ENCODE measurements at regions not wholly inside any gene's neighbourhood (a gene's known extent, or its start where the extent isn't known, plus 50 kb on each side); places are given as distances from the start of the nearest gene placed in this dataset.
A peak's percentile ranks its signal among the peaks of the same experiment; 100 is the strongest.

DNA sequence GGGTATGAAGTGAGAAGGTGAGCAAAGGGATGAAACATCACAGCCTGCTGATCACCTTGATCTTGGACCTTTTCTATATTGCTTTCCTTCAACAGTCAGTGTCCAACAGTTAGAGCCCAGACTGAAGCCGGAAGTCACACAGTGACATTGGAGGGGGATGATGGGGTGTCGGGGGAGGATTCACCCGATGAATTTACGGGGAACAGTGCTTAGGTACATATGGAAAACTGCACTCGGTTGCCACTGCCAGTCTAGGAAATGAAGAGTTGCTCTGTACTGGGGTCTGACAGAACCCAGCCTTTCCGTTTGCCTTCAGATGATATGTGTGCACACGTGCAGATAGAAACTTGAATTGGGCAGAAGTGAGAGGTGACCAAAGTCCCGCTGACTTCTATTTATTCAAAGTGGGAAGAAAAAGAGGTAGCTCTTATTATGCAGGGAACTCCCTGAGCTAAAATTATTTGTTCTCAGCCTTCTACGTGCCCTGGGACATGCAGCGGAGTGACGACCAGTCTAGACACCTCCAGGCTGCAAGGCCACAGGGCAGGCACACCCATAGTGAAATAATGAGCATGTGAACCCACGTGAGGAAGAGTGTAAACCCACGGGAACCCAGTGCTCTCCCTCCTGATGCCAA, 107.2 kb upstream of the INHBA start:
- Histone ChIP-seq H3K36me3 (ENCODE audit: control insufficient read depth in 2 of 3, insufficient read depth in 3 of 3, low read length in 3 of 3) (no peaks in the 10 kb centered on the region), H3K27ac (ENCODE audit: low read depth, low read length) (no peak overlapping the region), H3K27me3 (ENCODE audit: control insufficient read depth in 2 of 2, insufficient read depth in 2 of 2, low read length in 2 of 2) (no peaks in the 10 kb centered on the region), H3K4me1 (ENCODE audit: control insufficient read depth in 2 of 2, insufficient read depth in 2 of 2, low read length in 2 of 2) (no peaks in the 10 kb centered on the region), H3K4me3 (ENCODE audit: low read length) (no peak overlapping the region), H3K9me3 (ENCODE audit: control insufficient read depth in 2 of 3, low read length in 3 of 3) (no peaks in the 10 kb centered on the region)
- Mint-ChIP-seq H3K9me3 (peaks cover 0 to 5% (median 0%) of the 10 kb centered on the region in 11 donors), H3K27ac (no peak overlapping the region), H3K4me3 (no peak overlapping the region), H3K4me1 (peaks cover 0 to 11% (median 0%) of the 10 kb centered on the region in 7 donors), H3K36me3 (no peaks in the 10 kb centered on the region), H3K27me3 (peaks cover 0 to 7% (median 0%) of the 10 kb centered on the region in 5 donors)
- POLR2A ChIA-PET = no interaction called here
- CTCF ChIA-PET = no interaction called here
- ATAC-seq (peak; percentile 44), DNase-seq (no peak)
- intact Hi-C loops (cut with micrococcal nuclease) = no loop called here

DNA sequence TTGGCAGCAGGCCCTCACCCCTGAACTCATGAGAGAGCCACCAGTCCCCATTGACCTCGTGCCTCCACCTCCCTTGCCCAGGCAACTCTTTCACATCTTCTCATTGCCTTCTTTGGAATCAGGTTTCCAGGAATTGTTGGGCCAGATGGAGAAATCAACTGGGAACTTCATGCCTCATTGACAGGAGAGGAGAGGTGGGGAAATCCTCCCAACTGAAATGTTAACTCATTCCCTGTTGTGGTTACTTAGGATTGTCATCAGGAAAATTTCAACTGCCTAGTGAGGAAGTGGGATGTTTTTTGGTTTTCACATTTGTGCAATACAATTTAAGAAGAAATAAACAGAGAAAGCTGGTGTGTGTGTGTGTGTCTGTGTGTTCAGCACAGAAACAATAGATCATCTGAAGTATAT, 106.6 kb upstream of the INHBA start:
- H3K27me3 Mint-ChIP-seq = peaks cover 0 to 2% (median 0%) of the 10 kb centered on the region in 5 donors
- H3K9me3 ChIP-seq (ENCODE audit: control insufficient read depth in 2 of 3, low read length in 3 of 3) = no peaks in the 10 kb centered on the region
- no peak overlapping the region for H3K27ac Mint-ChIP-seq
- H3K36me3 ChIP-seq (ENCODE audit: control insufficient read depth in 2 of 3, insufficient read depth in 3 of 3, low read length in 3 of 3) = no peaks in the 10 kb centered on the region
- DNase-seq (no peak), ATAC-seq (no peak)
- H3K27ac ChIP-seq (ENCODE audit: low read depth, low read length) = no peak overlapping the region
- no peak overlapping the region for H3K4me3 Mint-ChIP-seq
- intact Hi-C loops (cut with micrococcal nuclease) = no loop called here
- POLR2A ChIA-PET = no interaction called here
- H3K36me3 Mint-ChIP-seq = no peaks in the 10 kb centered on the region
- peaks cover 0 to 5% (median 0%) of the 10 kb centered on the region in 11 donors for H3K9me3 Mint-ChIP-seq
- no peak overlapping the region for H3K4me3 ChIP-seq (ENCODE audit: low read length)
- CTCF ChIA-PET = no interaction called here
- no peaks in the 10 kb centered on the region for H3K4me1 ChIP-seq (ENCODE audit: control insufficient read depth in 2 of 2, insufficient read depth in 2 of 2, low read length in 2 of 2)
- H3K4me1 Mint-ChIP-seq = peaks cover 0 to 6% (median 0%) of the 10 kb centered on the region in 7 donors
- H3K27me3 ChIP-seq (ENCODE audit: control insufficient read depth in 2 of 2, insufficient read depth in 2 of 2, low read length in 2 of 2) = no peaks in the 10 kb centered on the region

DNA sequence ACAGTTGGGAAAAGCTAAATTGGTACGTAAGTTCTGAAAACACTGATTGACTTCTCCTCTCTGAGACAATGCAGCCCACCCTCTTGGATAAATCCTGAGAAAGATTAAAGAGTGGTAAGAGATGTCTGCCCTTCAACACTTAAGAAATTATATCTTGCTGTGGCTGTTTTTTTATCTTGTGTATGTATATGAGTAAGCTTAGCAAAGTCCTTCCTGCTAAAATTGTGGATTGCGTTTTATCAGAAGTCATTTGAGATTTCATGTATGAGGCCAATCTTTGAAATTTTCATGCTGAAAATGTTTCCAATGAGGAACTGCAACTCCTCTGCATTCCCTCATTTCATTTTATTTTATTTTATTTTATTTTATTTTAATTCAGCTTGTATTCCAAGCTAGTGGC, 106.2 kb upstream of the INHBA start:
- no peaks in the 10 kb centered on the region for H3K36me3 Mint-ChIP-seq
- intact Hi-C loops (cut with micrococcal nuclease) = no loop called here
- CTCF ChIA-PET = no interaction called here

DNA sequence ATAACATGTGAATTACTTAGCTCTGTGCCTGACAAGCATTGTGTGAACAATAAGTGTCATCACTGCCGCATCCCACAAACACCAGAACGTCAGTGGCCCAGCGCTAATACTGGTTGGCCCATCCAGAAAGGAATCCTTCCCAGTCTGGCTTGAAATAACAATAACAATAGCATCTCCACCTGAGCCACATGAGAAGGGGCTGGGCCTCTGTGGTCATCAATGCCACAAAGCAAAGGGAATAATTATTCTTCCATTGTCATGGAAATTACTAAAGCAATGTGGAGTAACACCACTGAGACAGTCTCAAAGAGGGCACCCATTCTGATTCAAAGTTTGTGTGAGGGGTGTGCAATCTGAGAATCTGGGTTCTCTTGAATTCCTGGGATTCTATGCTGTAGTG, 105.7 kb upstream of the INHBA start:
- H3K27ac Mint-ChIP-seq = no peak overlapping the region
- H3K27me3 Mint-ChIP-seq = no peaks in the 10 kb centered on the region
- Histone ChIP-seq H3K27me3 (ENCODE audit: control insufficient read depth in 2 of 2, insufficient read depth in 2 of 2, low read length in 2 of 2) (no peaks in the 10 kb centered on the region), H3K4me3 (ENCODE audit: low read length) (no peak overlapping the region), H3K36me3 (ENCODE audit: control insufficient read depth in 2 of 3, insufficient read depth in 3 of 3, low read length in 3 of 3) (no peaks in the 10 kb centered on the region), H3K9me3 (ENCODE audit: control insufficient read depth in 2 of 3, low read length in 3 of 3) (no peaks in the 10 kb centered on the region), H3K4me1 (ENCODE audit: control insufficient read depth in 2 of 2, insufficient read depth in 2 of 2, low read length in 2 of 2) (no peaks in the 10 kb centered on the region), H3K27ac (ENCODE audit: low read depth, low read length) (no peak overlapping the region)
- H3K9me3 Mint-ChIP-seq = peaks cover 0 to 5% (median 1%) of the 10 kb centered on the region in 11 donors
- DNase-seq = no peak
- H3K4me1 Mint-ChIP-seq = peaks cover 0 to 2% (median 0%) of the 10 kb centered on the region in 7 donors
- ChIA-PET CTCF (no interaction called here), POLR2A (no interaction called here)
- no peak for ATAC-seq
- intact Hi-C loops (cut with micrococcal nuclease) = no loop called here
- H3K36me3 Mint-ChIP-seq = no peaks in the 10 kb centered on the region
- no peak overlapping the region for H3K4me3 Mint-ChIP-seq

More for the DNA sequence above, 106.2 kb upstream of the INHBA start:
- ATAC-seq = no peak
- peaks cover 0 to 5% (median 0%) of the 10 kb centered on the region in 11 donors for H3K9me3 Mint-ChIP-seq
- Histone ChIP-seq H3K27ac (ENCODE audit: low read depth, low read length) (no peak overlapping the region), H3K27me3 (ENCODE audit: control insufficient read depth in 2 of 2, insufficient read depth in 2 of 2, low read length in 2 of 2) (no peaks in the 10 kb centered on the region), H3K36me3 (ENCODE audit: control insufficient read depth in 2 of 3, insufficient read depth in 3 of 3, low read length in 3 of 3) (no peaks in the 10 kb centered on the region), H3K4me1 (ENCODE audit: control insufficient read depth in 2 of 2, insufficient read depth in 2 of 2, low read length in 2 of 2) (no peaks in the 10 kb centered on the region), H3K4me3 (ENCODE audit: low read length) (no peak overlapping the region), H3K9me3 (ENCODE audit: control insufficient read depth in 2 of 3, low read length in 3 of 3) (no peaks in the 10 kb centered on the region)
- H3K4me1 Mint-ChIP-seq = peaks cover 0 to 3% (median 0%) of the 10 kb centered on the region in 7 donors
- DNase-seq = no peak
- POLR2A ChIA-PET = no interaction called here
- H3K27me3 Mint-ChIP-seq = no peaks in the 10 kb centered on the region
- H3K4me3 Mint-ChIP-seq = no peak overlapping the region
- H3K27ac Mint-ChIP-seq = no peak overlapping the region

GRCh38 chr7:41803569-41803968, 100.7 kb upstream of the INHBA start:
- no peak for DNase-seq
- ATAC-seq = no peak
- Mint-ChIP-seq H3K36me3 (no peaks in the 10 kb centered on the region), H3K27ac (no peak overlapping the region), H3K4me3 (no peak overlapping the region), H3K4me1 (peaks cover 0 to 5% (median 0%) of the 10 kb centered on the region in 7 donors), H3K9me3 (peaks cover 0 to 5% (median 1%) of the 10 kb centered on the region in 11 donors), H3K27me3 (peaks cover 0 to 5% (median 0%) of the 10 kb centered on the region in 5 donors)
- Histone ChIP-seq H3K4me1 (ENCODE audit: control insufficient read depth in 2 of 2, insufficient read depth in 2 of 2, low read length in 2 of 2) (no peaks in the 10 kb centered on the region), H3K27me3 (ENCODE audit: control insufficient read depth in 2 of 2, insufficient read depth in 2 of 2, low read length in 2 of 2) (no peaks in the 10 kb centered on the region), H3K27ac (ENCODE audit: low read depth, low read length) (no peak overlapping the region), H3K9me3 (ENCODE audit: control insufficient read depth in 2 of 3, low read length in 3 of 3) (no peaks in the 10 kb centered on the region), H3K4me3 (ENCODE audit: low read length) (no peak overlapping the region), H3K36me3 (ENCODE audit: control insufficient read depth in 2 of 3, insufficient read depth in 3 of 3, low read length in 3 of 3) (no peaks in the 10 kb centered on the region)
- intact Hi-C loops (cut with micrococcal nuclease) = no loop called here
- ChIA-PET POLR2A (no interaction called here), CTCF (no interaction called here)

DNA sequence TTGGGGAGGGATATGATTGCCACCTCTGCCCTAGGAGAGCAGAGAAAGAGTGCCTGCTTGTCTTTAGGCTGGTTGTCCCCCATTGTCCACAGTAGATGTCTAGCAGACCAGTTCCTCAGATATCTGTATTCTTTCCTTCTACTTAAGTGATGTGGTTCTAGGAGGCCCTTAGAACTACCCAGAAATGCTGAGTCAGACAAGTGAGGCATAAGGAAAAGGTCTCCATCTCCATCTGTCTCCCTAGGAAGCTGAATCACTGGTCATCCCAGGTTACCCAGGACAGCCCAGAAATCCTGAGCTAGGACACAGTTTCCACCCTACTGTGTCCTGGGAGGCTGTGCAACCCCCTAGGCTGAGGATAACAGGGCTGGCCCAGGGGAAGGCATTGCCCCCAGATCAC, 93.4 kb upstream of the INHBA start:
- CTCF ChIA-PET = no interaction called here
- ATAC-seq (no peak), DNase-seq (no peak)
- no peaks in the 10 kb centered on the region for H3K9me3 ChIP-seq (ENCODE audit: control insufficient read depth in 2 of 3, low read length in 3 of 3)
- no peak overlapping the region for H3K27ac ChIP-seq (ENCODE audit: low read depth, low read length)
- no peaks in the 10 kb centered on the region for H3K4me1 ChIP-seq (ENCODE audit: control insufficient read depth in 2 of 2, insufficient read depth in 2 of 2, low read length in 2 of 2)
- H3K36me3 ChIP-seq (ENCODE audit: control insufficient read depth in 2 of 3, insufficient read depth in 3 of 3, low read length in 3 of 3) = no peaks in the 10 kb centered on the region
- Mint-ChIP-seq H3K9me3 (peaks cover 0 to 6% (median 0%) of the 10 kb centered on the region in 11 donors), H3K36me3 (no peaks in the 10 kb centered on the region), H3K27ac (no peak overlapping the region), H3K4me3 (no peak overlapping the region), H3K4me1 (peaks cover 0 to 5% (median 0%) of the 10 kb centered on the region in 7 donors), H3K27me3 (peaks cover 0 to 17% (median 0%) of the 10 kb centered on the region in 5 donors)
- POLR2A ChIA-PET = no interaction called here
- no peak overlapping the region for H3K4me3 ChIP-seq (ENCODE audit: low read length)
- intact Hi-C loops (cut with micrococcal nuclease) = no loop called here
- no peaks in the 10 kb centered on the region for H3K27me3 ChIP-seq (ENCODE audit: control insufficient read depth in 2 of 2, insufficient read depth in 2 of 2, low read length in 2 of 2)

DNA sequence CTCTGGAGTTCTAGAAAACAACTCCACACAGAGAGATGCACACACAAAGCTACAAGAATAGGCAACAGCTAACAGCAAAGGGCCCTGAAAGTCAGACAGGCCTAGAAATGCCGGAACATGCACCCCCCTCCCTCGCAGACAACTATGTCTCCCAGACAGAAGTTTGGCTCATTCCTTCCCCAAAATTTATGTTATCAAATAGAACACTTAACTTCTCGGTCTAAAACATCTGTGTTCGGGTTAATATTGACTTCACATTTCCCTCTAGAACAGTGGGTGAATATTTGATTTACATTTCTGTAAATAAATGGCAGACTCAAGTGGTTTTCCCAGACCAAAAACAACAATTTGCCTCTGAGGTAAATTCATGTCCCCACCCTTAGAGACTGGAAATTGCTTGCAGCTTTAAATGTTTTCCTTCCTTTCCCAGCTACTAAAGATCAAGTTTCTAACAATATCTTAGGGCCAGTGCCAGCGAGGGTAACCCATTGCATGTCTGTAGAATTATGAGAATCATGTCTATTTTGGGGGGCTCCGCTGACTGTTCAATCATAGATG, 92.5 kb upstream of the INHBA start:
- no peaks in the 10 kb centered on the region for H3K9me3 ChIP-seq (ENCODE audit: control insufficient read depth in 2 of 3, low read length in 3 of 3)
- no peak overlapping the region for H3K4me3 ChIP-seq (ENCODE audit: low read length)
- H3K4me1 ChIP-seq (ENCODE audit: control insufficient read depth in 2 of 2, insufficient read depth in 2 of 2, low read length in 2 of 2) = no peaks in the 10 kb centered on the region
- Mint-ChIP-seq H3K27me3 (peaks cover 0 to 17% (median 0%) of the 10 kb centered on the region in 5 donors), H3K4me3 (no peak overlapping the region), H3K27ac (no peak overlapping the region), H3K36me3 (no peaks in the 10 kb centered on the region), H3K9me3 (peaks cover 0 to 6% (median 0%) of the 10 kb centered on the region in 11 donors), H3K4me1 (peaks cover 0 to 5% (median 0%) of the 10 kb centered on the region in 7 donors)
- ChIA-PET POLR2A (no interaction called here), CTCF (no interaction called here)
- intact Hi-C loops (cut with micrococcal nuclease) = no loop called here
- DNase-seq = no peak
- H3K36me3 ChIP-seq (ENCODE audit: control insufficient read depth in 2 of 3, insufficient read depth in 3 of 3, low read length in 3 of 3) = no peaks in the 10 kb centered on the region
- no peak overlapping the region for H3K27ac ChIP-seq (ENCODE audit: low read depth, low read length)
- no peak for ATAC-seq
- no peaks in the 10 kb centered on the region for H3K27me3 ChIP-seq (ENCODE audit: control insufficient read depth in 2 of 2, insufficient read depth in 2 of 2, low read length in 2 of 2)
